ENCODE measurements at regions not wholly inside any gene's neighbourhood (a gene's known extent, or its start where the extent isn't known, plus 50 kb on each side); places are given as distances from the start of the nearest gene placed in this dataset.

DNA sequence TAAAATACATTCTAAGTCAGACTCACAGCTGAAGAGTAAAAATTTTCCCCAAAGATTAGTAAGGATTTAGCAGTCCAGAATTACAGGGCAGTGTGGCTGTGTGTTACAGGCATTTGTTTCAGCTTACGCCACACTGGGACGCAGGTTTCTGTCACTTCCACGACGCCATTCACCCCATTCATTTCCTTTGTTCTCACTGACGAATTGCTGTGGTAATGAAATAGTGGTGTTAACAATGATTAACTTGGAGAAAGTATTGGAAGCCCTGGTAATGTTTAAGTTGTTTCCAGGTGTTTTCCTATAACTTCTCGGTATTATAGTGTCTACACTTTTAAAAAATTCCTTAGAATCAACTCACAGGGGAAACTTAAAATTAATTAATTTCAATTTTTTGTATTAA lies 370.9 kb downstream of the SH2D4B start:
- Mint-ChIP-seq H3K27me3 (no peaks in the 10 kb centered on the region), H3K4me1 (no peaks in the 10 kb centered on the region), H3K9me3 (ENCODE audit: insufficient read depth) (no peaks in the 10 kb centered on the region), H3K4me3 (no peak overlapping the region), H3K27ac (no peak overlapping the region)
- DNase-seq (no peak), ATAC-seq (ENCODE audit: low read depth) (no peak)
- intact Hi-C loops (cut with micrococcal nuclease), result no loop called here
- CTCF ChIA-PET, result no interaction called here
- Histone ChIP-seq H3K36me3 (replicated peaks in 1 of 2; ENCODE audit: control extremely low read depth in 1 of 2, control insufficient read depth in 1 of 2, extremely low read depth in 1 of 2, insufficient read depth in 2 of 2, low read length in 1 of 2) (no peaks in the 10 kb centered on the region), H3K9ac (ENCODE audit: low read length) (no peak overlapping the region), H3K4me2 (replicated peaks; ENCODE audit: low read depth, low read length, poor library complexity, severe bottlenecking) (no peak overlapping the region), H3K4me3 (ENCODE audit: control extremely low read depth in 1 of 5, extremely low read depth in 1 of 5, insufficient read depth in 1 of 5, low read depth in 2 of 5, low read length in 4 of 5) (no peak overlapping the region), H3K27me3 (replicated peaks in 1 of 4; ENCODE audit: control extremely low read depth in 1 of 4, control insufficient read depth in 3 of 4, insufficient read depth in 4 of 4, low read length in 3 of 4) (no peaks in the 10 kb centered on the region), H2AFZ (ENCODE audit: insufficient read depth, low read depth, low read length, poor library complexity, severe bottlenecking) (no peak overlapping the region), H3K79me2 (ENCODE audit: control insufficient read depth, insufficient read depth, low read length) (no peaks in the 10 kb centered on the region), H3K27ac (ENCODE audit: low read length in 2 of 2) (no peak overlapping the region), H3K9me3 (ENCODE audit: control extremely low read depth in 1 of 3, control insufficient read depth in 2 of 3, insufficient read depth in 1 of 3, low read length in 2 of 3) (no peaks in the 10 kb centered on the region), H4K20me1 (ENCODE audit: control insufficient read depth, insufficient read depth, low read length, poor library complexity, severe bottlenecking) (no peaks in the 10 kb centered on the region), H3K4me1 (ENCODE audit: control insufficient read depth in 2 of 2, insufficient read depth in 2 of 2, low read length in 2 of 2) (no peaks in the 10 kb centered on the region)
- no CpG with 5 or more reads among the region's 6 CpGs for WGBS (ENCODE audit: insufficient coverage)
- POLR2A ChIA-PET, result no interaction called here
- TF ChIP-seq EZH2 (IDR thresholded peaks at IDR 0.05; ENCODE audit: borderline replicate concordance, insufficient read depth, low read depth, low read length, poor library complexity, severe bottlenecking) (no peak), CTCF (IDR thresholded peaks at IDR 0.05) (no peak)

DNA sequence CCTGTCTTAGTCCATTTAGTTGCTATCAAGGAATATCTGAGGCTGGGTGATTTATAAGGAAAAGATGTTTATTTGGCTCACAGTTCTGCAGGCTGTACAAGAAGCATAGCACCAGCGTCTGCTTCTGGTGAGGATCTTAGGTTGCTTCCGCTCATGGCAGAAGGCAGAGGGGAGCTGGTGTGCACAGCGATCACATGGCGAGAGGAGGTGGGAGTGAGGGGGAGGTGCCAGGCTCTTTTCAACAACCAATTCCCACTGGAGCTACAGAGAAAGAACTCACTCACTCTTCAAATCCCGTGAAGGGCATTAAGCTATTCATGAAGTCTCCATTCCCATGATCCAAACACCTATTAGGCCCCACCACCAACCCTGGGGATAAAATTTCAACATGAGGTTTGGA lies 371.6 kb downstream of the SH2D4B start:
- H3K9me3 ChIP-seq (ENCODE audit: control extremely low read depth in 1 of 3, control insufficient read depth in 2 of 3, insufficient read depth in 1 of 3, low read length in 2 of 3), result no peaks in the 10 kb centered on the region
- H3K36me3 ChIP-seq (replicated peaks in 1 of 2; ENCODE audit: control extremely low read depth in 1 of 2, control insufficient read depth in 1 of 2, extremely low read depth in 1 of 2, insufficient read depth in 2 of 2, low read length in 1 of 2), result no peaks in the 10 kb centered on the region
- no peak overlapping the region for H3K9ac ChIP-seq (ENCODE audit: low read length)
- H3K27ac ChIP-seq (ENCODE audit: low read length in 2 of 2), result no peak overlapping the region
- H3K9me3 Mint-ChIP-seq (ENCODE audit: insufficient read depth), result no peaks in the 10 kb centered on the region
- H2AFZ ChIP-seq (ENCODE audit: insufficient read depth, low read depth, low read length, poor library complexity, severe bottlenecking), result no peak overlapping the region
- H3K27me3 ChIP-seq (replicated peaks in 1 of 4; ENCODE audit: control extremely low read depth in 1 of 4, control insufficient read depth in 3 of 4, insufficient read depth in 4 of 4, low read length in 3 of 4), result no peaks in the 10 kb centered on the region
- no peak for DNase-seq
- no peak overlapping the region for H3K4me3 ChIP-seq (ENCODE audit: control extremely low read depth in 1 of 5, extremely low read depth in 1 of 5, insufficient read depth in 1 of 5, low read depth in 2 of 5, low read length in 4 of 5)
- intact Hi-C loops (cut with micrococcal nuclease), result no loop called here
- no peaks in the 10 kb centered on the region for H3K27me3 Mint-ChIP-seq
- no peak overlapping the region for H3K4me2 ChIP-seq (replicated peaks; ENCODE audit: low read depth, low read length, poor library complexity, severe bottlenecking)
- TF ChIP-seq CTCF (IDR thresholded peaks at IDR 0.05) (no peak), EZH2 (IDR thresholded peaks at IDR 0.05; ENCODE audit: borderline replicate concordance, insufficient read depth, low read depth, low read length, poor library complexity, severe bottlenecking) (no peak)
- 94% methylated on average over 2 of the region's 5 CpGs for WGBS (ENCODE audit: insufficient coverage)
- CTCF ChIA-PET, result no interaction called here
- no peak overlapping the region for H3K4me3 Mint-ChIP-seq
- H3K4me1 ChIP-seq (ENCODE audit: control insufficient read depth in 2 of 2, insufficient read depth in 2 of 2, low read length in 2 of 2), result no peaks in the 10 kb centered on the region
- no peak for ATAC-seq (ENCODE audit: low read depth)
- H3K79me2 ChIP-seq (ENCODE audit: control insufficient read depth, insufficient read depth, low read length), result no peaks in the 10 kb centered on the region
- POLR2A ChIA-PET, result no interaction called here
- H4K20me1 ChIP-seq (ENCODE audit: control insufficient read depth, insufficient read depth, low read length, poor library complexity, severe bottlenecking), result no peaks in the 10 kb centered on the region
- no peaks in the 10 kb centered on the region for H3K4me1 Mint-ChIP-seq
- no peak overlapping the region for H3K27ac Mint-ChIP-seq

All from B cell (primary cell).